Epithelial cell of esophagus (primary cell): ENCODE measurements at regions not wholly inside any gene's neighbourhood (a gene's known extent, or its start where the extent isn't known, plus 50 kb on each side); places are given as distances from the start of the nearest gene placed in this dataset.

Experiments used
- DNase-seq: peaks from one replicate; pipeline ENCODE4 v3.0.0; 2010; ENCODE audit warnings: low read depth
- H3K4me3 ChIP-seq: 2 replicates; pipeline ENCODE4 v1.5.1; 2011; ENCODE audit warnings: mild to moderate bottlenecking, low read length, control low read depth
- TF ChIP-seq, protein P1 (sequence below): IDR thresholded peaks from 2 replicates; pipeline ENCODE4 v1.5.1; 2011; ENCODE audit warnings: low read depth, mild to moderate bottlenecking, low read length, control low read depth, inconsistent platforms; ENCODE audit not compliant: insufficient read depth; ENCODE audit errors: missing control alignments

DNA sequence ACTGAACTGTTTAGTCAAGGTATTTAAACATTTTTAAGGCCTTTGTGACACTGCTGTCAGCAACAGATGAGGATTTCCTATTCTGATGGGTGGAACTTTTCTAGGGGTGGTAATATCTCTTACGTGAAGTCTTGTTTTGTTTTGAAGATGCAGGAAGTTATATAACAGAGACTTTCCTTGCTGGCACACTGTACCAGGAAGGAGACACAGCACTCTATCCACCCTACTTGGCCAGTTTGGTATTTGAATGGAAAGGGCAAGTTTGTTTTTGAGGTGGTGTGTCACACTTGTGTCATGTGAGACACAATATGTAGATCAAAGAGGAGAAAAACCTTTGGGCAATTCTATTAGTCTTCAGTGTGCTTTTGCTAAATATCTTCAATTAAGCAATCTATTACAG is 51.6 kb upstream of the SRP54 start:
- TF ChIP-seq, protein P1, sequence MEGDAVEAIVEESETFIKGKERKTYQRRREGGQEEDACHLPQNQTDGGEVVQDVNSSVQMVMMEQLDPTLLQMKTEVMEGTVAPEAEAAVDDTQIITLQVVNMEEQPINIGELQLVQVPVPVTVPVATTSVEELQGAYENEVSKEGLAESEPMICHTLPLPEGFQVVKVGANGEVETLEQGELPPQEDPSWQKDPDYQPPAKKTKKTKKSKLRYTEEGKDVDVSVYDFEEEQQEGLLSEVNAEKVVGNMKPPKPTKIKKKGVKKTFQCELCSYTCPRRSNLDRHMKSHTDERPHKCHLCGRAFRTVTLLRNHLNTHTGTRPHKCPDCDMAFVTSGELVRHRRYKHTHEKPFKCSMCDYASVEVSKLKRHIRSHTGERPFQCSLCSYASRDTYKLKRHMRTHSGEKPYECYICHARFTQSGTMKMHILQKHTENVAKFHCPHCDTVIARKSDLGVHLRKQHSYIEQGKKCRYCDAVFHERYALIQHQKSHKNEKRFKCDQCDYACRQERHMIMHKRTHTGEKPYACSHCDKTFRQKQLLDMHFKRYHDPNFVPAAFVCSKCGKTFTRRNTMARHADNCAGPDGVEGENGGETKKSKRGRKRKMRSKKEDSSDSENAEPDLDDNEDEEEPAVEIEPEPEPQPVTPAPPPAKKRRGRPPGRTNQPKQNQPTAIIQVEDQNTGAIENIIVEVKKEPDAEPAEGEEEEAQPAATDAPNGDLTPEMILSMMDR, result no peak
- no peak overlapping the region for H3K4me3 ChIP-seq
- peak; percentile 70 for DNase-seq

DNA sequence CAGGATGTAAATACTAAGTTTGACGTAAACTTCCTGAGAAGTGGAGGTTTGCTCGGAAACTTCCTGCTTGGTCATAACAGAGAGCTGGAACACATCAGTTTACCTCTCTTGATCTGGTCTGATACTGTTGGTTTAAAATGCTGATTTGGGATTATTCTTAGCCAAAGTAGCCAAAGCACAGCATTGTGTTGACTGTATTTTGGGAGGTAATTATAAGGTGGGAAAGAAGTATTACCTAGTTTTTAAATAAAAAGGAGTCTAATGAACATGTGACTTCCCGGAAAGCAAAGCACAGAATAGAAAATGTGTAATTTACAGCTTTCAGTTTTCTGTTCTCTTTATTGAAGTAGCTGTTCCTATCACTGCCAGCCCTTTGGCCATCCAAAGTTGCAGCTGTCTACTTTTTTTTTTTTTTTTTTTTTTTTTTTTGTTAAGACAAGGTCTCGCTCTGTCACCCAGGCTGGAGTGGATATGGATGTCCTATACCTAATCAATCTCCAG is 52.2 kb upstream of the SRP54 start:
- no peak for DNase-seq
- H3K4me3 ChIP-seq, result no peak overlapping the region
- TF ChIP-seq, protein P1, result no peak

DNA sequence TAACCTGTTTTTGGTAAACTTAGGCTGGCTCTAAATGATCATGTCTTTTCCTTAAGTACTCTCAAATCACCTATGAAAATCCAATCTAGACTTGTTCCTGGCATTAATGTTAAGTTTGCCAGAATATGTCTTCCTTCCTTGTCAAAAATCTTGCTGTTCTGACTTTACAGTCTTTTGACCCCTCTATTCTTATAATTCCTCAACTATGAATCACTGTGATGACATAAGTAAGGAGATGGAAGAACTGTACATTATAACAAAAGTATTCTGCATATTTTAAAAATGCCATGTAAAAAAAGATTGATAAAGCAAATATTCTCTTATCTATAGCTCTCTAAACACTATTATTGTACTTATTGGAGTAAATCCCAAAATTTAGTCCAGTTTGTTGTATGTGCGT is 51.4 kb upstream of the BAZ1A start:
- no peak overlapping the region for H3K4me3 ChIP-seq
- DNase-seq, result no peak
- TF ChIP-seq, protein P1, result no peak
